Kidney (tissue), 13 donors: ENCODE measurements at regions not wholly inside any gene's neighbourhood (a gene's known extent, or its start where the extent isn't known, plus 50 kb on each side); places are given as distances from the start of the nearest gene placed in this dataset.

Experiments used
- DNase-seq, 5 donors: peaks; one replicate each; pipeline ENCODE4 v3.0.0-alpha.2; 2013 to 2020
- FAIRE-seq: peaks from 2 replicates; lab custom pipeline; 2012; peaks lifted over from hg19 to GRCh38; lab: Jason Lieb, UNC
- H3K27ac ChIP-seq, 2 donors: one replicate each; pipeline ENCODE4 v1.7.0; 2013; ENCODE audit warnings: low read depth in 2 of 2, low read length in 2 of 2, inconsistent platforms in 1 of 2
- H3K27me3 ChIP-seq: one replicate; pipeline ENCODE4 v1.7.1; 2013; ENCODE audit warnings: low read length, inconsistent platforms; ENCODE audit not compliant: control insufficient read depth, insufficient read depth
- H3K36me3 ChIP-seq, 3 donors: one replicate each; pipeline versions ENCODE4 v1.7.0 to v1.7.1; 2013; ENCODE audit warnings: low read length in 3 of 3, control low read depth in 1 of 3, inconsistent platforms in 1 of 3; ENCODE audit not compliant: insufficient read depth in 3 of 3, control insufficient read depth in 2 of 3
- H3K4me1 ChIP-seq, 3 donors: one replicate each; pipeline versions ENCODE4 v1.7.0 to v1.7.1; 2013; ENCODE audit warnings: low read length in 3 of 3, inconsistent platforms in 1 of 3, low read depth in 1 of 3; ENCODE audit not compliant: control insufficient read depth in 2 of 3, insufficient read depth in 2 of 3
- H3K4me3 ChIP-seq, 3 donors: one replicate each; pipeline versions ENCODE4 v1.7.0 to v1.8.1; 2013; ENCODE audit warnings: low read length in 3 of 3, control low read depth in 1 of 3, inconsistent platforms in 1 of 3
- H3K9ac ChIP-seq, 3 donors: one replicate each; pipeline versions ENCODE4 v1.7.0 to v1.7.1; 2013; ENCODE audit warnings: low read length in 3 of 3, control low read depth in 1 of 3, inconsistent platforms in 1 of 3
- H3K9me3 ChIP-seq, 3 donors: one replicate each; pipeline versions ENCODE4 v1.7.0 to v1.7.1; 2013; ENCODE audit warnings: low read length in 3 of 3, control low read depth in 1 of 3, inconsistent platforms in 1 of 3; ENCODE audit not compliant: control insufficient read depth in 2 of 3, insufficient read depth in 1 of 3
- CTCF ChIP-seq: IDR thresholded peaks from 3 replicates; pipeline ENCODE4 v1.5.1; 2012; ENCODE audit warnings: mild to moderate bottlenecking, moderate library complexity, borderline replicate concordance; ENCODE audit not compliant: insufficient read depth; ENCODE audit errors: extremely low read depth
- intact Hi-C: fragments of 100-400 bp; cut with DNase I; formaldehyde crosslinking; loops from one replicate; pipeline ENCODE4 v1.11.1; 2022
- donor health status: control.
- donor health status: control.
- donor health status: control.
- donor health status: control.
- donor health status: control.
- donor health status: DM: yes; HTN: yes; CAD: no.
- donor health status: Normal renal cell carcinoma (clear cell type).

- Histone ChIP-seq H3K4me1 (peaks cover 0 to 9% (median 0%) of the 10 kb centered on the region in 3 donors), H3K9me3 (no peaks in the 10 kb centered on the region), H3K27ac (no peak overlapping the region), H3K27me3 (no peaks in the 10 kb centered on the region), H3K4me3 (no peak overlapping the region), H3K36me3 (no peaks in the 10 kb centered on the region), H3K9ac (no peak overlapping the region)
- intact Hi-C loops = no loop called here
- no peak for FAIRE-seq
- DNase-seq = peak in 4 of 5 donors; percentile 58 to 74 (median 70)
- TF ChIP-seq CTCF = no peak
Measured at GRCh38 chr18:46411867-46412690, 244.9 kb downstream of the LOXHD1 start.

GRCh38 chr18:46412916-46413315, 244.1 kb downstream of the LOXHD1 start:
- no peak overlapping the region for H3K4me3 ChIP-seq
- H3K27ac ChIP-seq = no peak overlapping the region
- no peaks in the 10 kb centered on the region for H3K27me3 ChIP-seq
- no peaks in the 10 kb centered on the region for H3K36me3 ChIP-seq
- intact Hi-C loops = no loop called here
- no peaks in the 10 kb centered on the region for H3K9me3 ChIP-seq
- H3K4me1 ChIP-seq = peaks cover 0 to 9% (median 0%) of the 10 kb centered on the region in 3 donors
- DNase-seq (peak in 2 of 5 donors; percentile 26 to 55), FAIRE-seq (no peak)
- H3K9ac ChIP-seq = no peak overlapping the region
- no peak for TF ChIP-seq CTCF

GRCh38 chr18:46413684-46414083, 243.3 kb downstream of the LOXHD1 start:
- no peak for FAIRE-seq
- TF ChIP-seq CTCF = no peak
- intact Hi-C loops = no loop called here
- DNase-seq = no peak
- Histone ChIP-seq H3K9ac (no peak overlapping the region), H3K27me3 (no peaks in the 10 kb centered on the region), H3K4me1 (peaks cover 0 to 9% (median 0%) of the 10 kb centered on the region in 3 donors), H3K27ac (no peak overlapping the region), H3K36me3 (no peaks in the 10 kb centered on the region), H3K4me3 (no peak overlapping the region), H3K9me3 (no peaks in the 10 kb centered on the region)
